AG04450 (cell line): ENCODE measurements at regions not wholly inside any gene's neighbourhood (a gene's known extent, or its start where the extent isn't known, plus 50 kb on each side); places are given as distances from the start of the nearest gene placed in this dataset.
"Not testable (repeated sequence)": the region's sequence is repeated elsewhere in the genome, so short reads cannot be mapped to it uniquely, and the experiment has no call there.

Source experiments
- CTCF ChIA-PET: fragments of 300-600, 350-600 bp; formaldehyde crosslinking; extraction: SDS; loops from one replicate; lab custom pipeline; 2022; ENCODE audit warnings: antibody characterized with exemption, inconsistent platforms; lab: Charles Lee
- POLR2A ChIA-PET: fragments of 350-600 bp; formaldehyde crosslinking; extraction: SDS; loops from one replicate; lab custom pipeline; 2021; ENCODE audit warnings: antibody characterized with exemption, inconsistent platforms; lab: Yijun Ruan, JAX
- DNase-seq: peaks from one replicate; pipeline ENCODE4 v3.0.0-alpha.2; 2011; ENCODE audit warnings: low read depth, low spot score
- H3K27ac ChIP-seq: one replicate; pipeline ENCODE4 v1.5.1; 2012; ENCODE audit warnings: low read depth, low read length, control low read depth
- H3K27me3 ChIP-seq: one replicate; pipeline ENCODE4 v1.6.0; 2012; ENCODE audit warnings: low read length; ENCODE audit not compliant: control insufficient read depth, insufficient read depth
- H3K4me3 ChIP-seq: 2 replicates; pipeline ENCODE4 v1.5.1; 2011; ENCODE audit warnings: mild to moderate bottlenecking, low read depth, low read length, control low read depth
- H3K9me3 ChIP-seq: 2 replicates; pipeline ENCODE4 v1.5.1; 2012; ENCODE audit warnings: low read length; ENCODE audit not compliant: control insufficient read depth, insufficient read depth

DNA sequence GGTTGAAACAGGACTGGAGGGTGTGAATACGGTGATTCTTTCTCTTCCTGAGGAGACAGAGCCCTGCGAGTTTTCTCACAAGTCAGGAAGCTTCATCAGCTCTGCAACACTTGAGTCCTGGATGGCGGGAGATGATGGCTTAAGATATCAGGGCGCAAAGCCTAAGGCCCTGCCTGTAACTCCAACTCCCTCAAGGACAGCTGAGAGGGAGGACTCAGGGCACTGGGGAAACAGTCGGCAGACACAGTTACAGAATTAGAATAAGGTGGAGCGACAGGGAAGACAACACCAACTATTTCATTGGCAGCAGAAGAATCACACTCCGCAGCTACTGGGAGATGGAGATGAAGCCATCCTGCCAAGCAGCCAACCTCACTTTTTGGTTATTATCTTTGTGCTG lies 109.6 kb downstream of the NBPF8 start:
- H3K27ac ChIP-seq, DNase-seq, H3K9me3 ChIP-seq, H3K4me3 ChIP-seq, POLR2A ChIA-PET, CTCF ChIA-PET, H3K27me3 ChIP-seq: not testable (repeated sequence)

DNA sequence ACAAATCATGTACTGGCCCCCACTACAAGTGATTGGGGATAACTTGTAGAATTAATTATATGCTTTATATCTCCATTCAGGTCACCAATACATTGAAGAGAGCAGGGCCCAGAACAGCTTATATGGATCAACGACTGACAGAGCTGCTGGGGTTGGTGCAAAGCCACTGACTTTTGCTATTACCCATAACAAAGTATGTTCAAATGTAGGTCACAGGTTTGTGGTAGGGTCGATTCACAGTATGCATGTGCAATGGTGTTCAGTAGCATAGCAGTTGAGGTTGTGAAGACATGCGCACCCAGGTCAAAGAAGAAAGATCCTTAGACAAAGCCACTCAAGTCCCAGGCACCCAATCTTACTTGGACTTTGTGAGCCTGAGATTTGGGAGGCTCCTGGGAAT lies 110.6 kb downstream of the NBPF8 start:
- POLR2A ChIA-PET, H3K27me3 ChIP-seq, DNase-seq: not testable (repeated sequence)

GRCh38 chr1:120529475-120530089 lies 114.7 kb downstream of the NBPF8 start:
- DNase-seq, H3K27me3 ChIP-seq, H3K9me3 ChIP-seq, CTCF ChIA-PET, POLR2A ChIA-PET, H3K4me3 ChIP-seq: not testable (repeated sequence)
- H3K27ac ChIP-seq = peak overlapping the region; percentile 52

More for the DNA sequence above, 110.6 kb downstream of the NBPF8 start:
- H3K4me3 ChIP-seq, H3K27ac ChIP-seq, CTCF ChIA-PET, H3K9me3 ChIP-seq: not testable (repeated sequence)

- CTCF ChIA-PET, H3K27ac ChIP-seq, H3K4me3 ChIP-seq, H3K9me3 ChIP-seq, POLR2A ChIA-PET, H3K27me3 ChIP-seq, DNase-seq: not testable (repeated sequence)
Measured at GRCh38 chr1:120531455-120531854, 116.6 kb downstream of the NBPF8 start.

DNA sequence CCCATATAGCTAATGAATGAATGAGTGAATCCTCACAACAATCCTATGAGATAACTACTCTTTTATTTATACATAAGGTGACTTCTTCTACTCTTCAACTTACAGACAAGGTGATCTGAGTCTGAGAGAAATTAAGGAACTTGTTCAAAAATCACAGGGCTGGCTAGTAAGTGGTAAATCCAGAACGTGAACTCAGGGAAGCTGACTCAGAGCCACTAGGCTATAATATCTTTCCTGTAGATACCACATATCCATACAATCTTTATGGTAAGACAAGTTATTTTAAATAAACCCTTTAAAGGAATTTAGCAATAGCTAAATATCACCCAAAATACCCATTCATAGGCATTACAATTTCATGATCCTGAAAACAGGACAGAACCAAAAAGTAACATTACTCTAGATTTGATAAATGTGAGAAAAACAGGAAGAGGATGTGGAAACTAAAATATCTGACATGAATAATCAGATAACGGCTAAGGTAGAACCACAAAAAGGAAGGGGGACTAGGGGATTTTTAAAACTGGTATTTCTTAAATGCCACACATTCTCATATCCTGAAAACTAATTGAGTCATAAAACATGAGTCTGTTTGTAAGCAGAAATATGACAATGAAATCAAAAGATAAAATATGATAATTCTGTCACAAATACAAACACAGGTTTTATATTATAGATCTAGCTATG lies 119.7 kb downstream of the NBPF8 start:
- CTCF ChIA-PET, POLR2A ChIA-PET, H3K27me3 ChIP-seq, H3K4me3 ChIP-seq, DNase-seq, H3K27ac ChIP-seq, H3K9me3 ChIP-seq: not testable (repeated sequence)

DNA sequence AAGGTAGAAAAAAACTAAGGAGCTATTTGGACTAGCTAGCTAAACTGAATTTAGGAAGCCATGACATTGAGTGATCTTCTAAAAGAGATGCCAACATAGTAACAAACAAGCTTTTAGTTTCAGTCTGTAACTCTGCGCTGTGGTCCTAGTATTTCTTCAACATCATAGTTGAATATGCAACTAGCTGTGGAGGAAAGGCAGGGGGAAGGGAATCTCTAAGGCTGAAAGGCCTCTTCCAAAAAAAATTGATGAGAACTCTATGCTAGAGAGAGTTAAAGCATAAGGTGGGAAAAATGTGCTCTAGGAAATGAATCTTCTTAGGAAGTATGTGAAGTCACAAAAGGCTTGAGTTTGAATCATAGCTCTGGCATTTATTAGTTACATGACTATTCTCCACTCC lies 120.2 kb downstream of the NBPF8 start:
- H3K27ac ChIP-seq, H3K4me3 ChIP-seq, H3K9me3 ChIP-seq, CTCF ChIA-PET, POLR2A ChIA-PET, H3K27me3 ChIP-seq: not testable (repeated sequence)
- DNase-seq = peak; percentile 3

GRCh38 chr1:120541394-120541793 lies 126.6 kb downstream of the NBPF8 start:
- POLR2A ChIA-PET, H3K9me3 ChIP-seq, H3K4me3 ChIP-seq, CTCF ChIA-PET, DNase-seq, H3K27me3 ChIP-seq, H3K27ac ChIP-seq: not testable (repeated sequence)

DNA sequence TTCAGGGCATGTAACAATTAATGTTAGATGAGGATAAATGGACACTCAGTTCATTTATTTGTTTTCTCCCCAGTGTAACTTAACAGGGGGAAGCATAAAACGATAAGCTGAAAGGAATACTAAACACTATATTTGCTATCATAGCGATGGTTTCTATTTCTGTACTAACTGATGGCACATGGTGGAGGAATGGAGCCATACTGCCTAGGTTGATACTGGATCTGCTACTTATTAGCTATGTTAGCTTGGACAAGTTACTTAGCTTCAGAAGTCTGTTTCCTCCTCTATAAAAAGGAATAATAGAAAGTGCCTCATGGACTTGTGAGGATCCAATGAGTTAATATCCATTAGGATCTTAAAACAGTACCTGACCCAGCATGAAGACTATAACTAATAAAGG lies 127.5 kb downstream of the NBPF8 start:
- H3K27ac ChIP-seq, DNase-seq, POLR2A ChIA-PET: not testable (repeated sequence)

GRCh38 chr1:120542940-120543339 lies 128.1 kb downstream of the NBPF8 start:
- H3K27ac ChIP-seq, POLR2A ChIA-PET: not testable (repeated sequence)

More for the DNA sequence above, 127.5 kb downstream of the NBPF8 start:
- H3K27me3 ChIP-seq, CTCF ChIA-PET, H3K9me3 ChIP-seq, H3K4me3 ChIP-seq: not testable (repeated sequence)

More at GRCh38 chr1:120542940-120543339, 128.1 kb downstream of the NBPF8 start:
- H3K27me3 ChIP-seq, H3K4me3 ChIP-seq, H3K9me3 ChIP-seq, DNase-seq, CTCF ChIA-PET: not testable (repeated sequence)
